PC-3 (cell line): ENCODE measurements at regions not wholly inside any gene's neighbourhood (a gene's known extent, or its start where the extent isn't known, plus 50 kb on each side); places are given as distances from the start of the nearest gene placed in this dataset.

ENCODE experiments used
- ATAC-seq: fragments of 200-7000 bp; cut with Tn5 transposase; 2 replicates; pipeline ENCODE4 v1.9.1; 2020; ENCODE audit warnings: mild to moderate bottlenecking, moderate library complexity
- BruUV-seq: library from RNA; stranded (reverse); fragments of 400-500 nt; replicated peaks from 2 replicates; lab custom pipeline; 2021; lab: Mats Ljungman, UMichigan
- CTCF ChIA-PET: fragments of 300-600 bp; sonication (Branson Sonifier 250); formaldehyde crosslinking; loops from one replicate; lab custom pipeline; 2022; ENCODE audit warnings: antibody characterized with exemption; lab: Charles Lee
- POLR2A ChIA-PET: fragments of 300-600 bp; sonication (Branson Sonifier 250); formaldehyde crosslinking; loops from one replicate; lab custom pipeline; 2022; ENCODE audit warnings: antibody characterized with exemption; ENCODE audit not compliant: unreplicated experiment; lab: Charles Lee
- DNase-seq: peaks from one replicate; pipeline ENCODE4 v3.0.0-alpha.2; 2015
- H2AFZ ChIP-seq: fragments of 300-600 bp; sonication (generic); 2 replicates; pipeline ENCODE4 v1.6.0; 2016; ENCODE audit warnings: antibody characterized with exemption, low read length
- H3F3A ChIP-seq: fragments of 300-600 bp; sonication (generic); one replicate; pipeline ENCODE4 v1.6.0; 2017; ENCODE audit warnings: antibody characterized with exemption, low read length, control low read depth, mild to moderate bottlenecking; ENCODE audit not compliant: unreplicated experiment
- H3K27ac ChIP-seq: fragments of 300-600 bp; sonication (generic); 2 replicates; pipeline ENCODE4 v1.5.1; 2016; ENCODE audit warnings: mild to moderate bottlenecking, low read length
- H3K27me3 ChIP-seq: fragments of 300-600 bp; sonication (generic); 2 replicates; pipeline ENCODE4 v1.6.1; 2016; ENCODE audit warnings: low read length, mixed read lengths
- H3K36me3 ChIP-seq: fragments of 300-600 bp; sonication (generic); 2 replicates; pipeline ENCODE4 v1.6.1; 2016; ENCODE audit warnings: low read depth, mixed run types, low read length, mixed read lengths
- H3K4me1 ChIP-seq: fragments of 300-600 bp; sonication (generic); 2 replicates; pipeline ENCODE4 v1.5.1; 2016; ENCODE audit warnings: low read length; ENCODE audit not compliant: insufficient read depth
- H3K4me2 ChIP-seq: fragments of 300-600 bp; sonication (generic); 2 replicates; pipeline ENCODE4 v1.6.0; 2016; ENCODE audit warnings: low read length
- H3K4me3 ChIP-seq: fragments of 300-600 bp; sonication (generic); 2 replicates; pipeline ENCODE4 v1.5.1; 2016; ENCODE audit warnings: mild to moderate bottlenecking, low read length, mixed read lengths
- H3K79me2 ChIP-seq: fragments of 300-600 bp; sonication (generic); 2 replicates; pipeline ENCODE4 v1.6.1; 2017; ENCODE audit warnings: low read length, mixed read lengths
- H3K9ac ChIP-seq: fragments of 300-600 bp; sonication (generic); 2 replicates; pipeline ENCODE4 v1.6.0; 2016; ENCODE audit warnings: mild to moderate bottlenecking, low read length
- H3K9me2 ChIP-seq: fragments of 300-600 bp; sonication (generic); replicated peaks from 2 replicates; pipeline ENCODE4 v1.6.1; 2016; ENCODE audit warnings: mixed run types, low read length, mixed read lengths
- H3K9me3 ChIP-seq: fragments of 300-600 bp; sonication (generic); 2 replicates; pipeline ENCODE4 v1.6.1; 2016; ENCODE audit warnings: low read length, mixed read lengths
- H4K20me1 ChIP-seq: fragments of 300-600 bp; sonication (generic); 2 replicates; pipeline ENCODE4 v1.6.1; 2016; ENCODE audit warnings: low read length, mixed read lengths
- CTCF ChIP-seq: fragments of 300-600 bp; sonication (generic); conservative IDR thresholded peaks from 2 replicates; pipeline ENCODE4 v1.5.1; 2017; ENCODE audit warnings: antibody characterized with exemption, low read depth, mild to moderate bottlenecking, low read length
- EZH2 ChIP-seq: fragments of 300-600 bp; sonication (generic); IDR thresholded peaks from one replicate; pipeline ENCODE4 v1.6.1; 2017; ENCODE audit warnings: antibody characterized with exemption, mild to moderate bottlenecking, low read length; ENCODE audit not compliant: unreplicated experiment
- EZH2phosphoT487 ChIP-seq: fragments of 300-600 bp; sonication (generic); IDR thresholded peaks from 2 replicates; pipeline ENCODE4 v1.6.1; 2018; ENCODE audit warnings: mild to moderate bottlenecking, antibody characterized with exemption, low read length, borderline replicate concordance
- intact Hi-C: fragments of 100-400 bp; cut with micrococcal nuclease; formaldehyde crosslinking; loops from 2 replicates; pipeline ENCODE4 v1.9.0; 2023

- CTCF ChIA-PET: no interaction called here
- Histone ChIP-seq H4K20me1 (no peaks in the 10 kb centered on the region), H3K79me2 (no peaks in the 10 kb centered on the region), H3K9me3 (no peaks in the 10 kb centered on the region), H3F3A (no peaks in the 10 kb centered on the region), H3K27me3 (no peaks in the 10 kb centered on the region), H3K4me2 (peak overlapping the region; percentile 18), H3K9ac (peak overlapping the region; percentile 13; the same call in 1 of the 2 replicates), H2AFZ (peak overlapping the region; percentile 60), H3K4me3 (no peak overlapping the region), H3K27ac (peak overlapping the region; percentile 67), H3K36me3 (no peaks in the 10 kb centered on the region), H3K4me1 (peaks cover 25% of the 10 kb centered on the region), H3K9me2 (no peaks in the 10 kb centered on the region)
- POLR2A ChIA-PET: no interaction called here
- BruUV-seq: no TSS peak
- ATAC-seq (no peak), DNase-seq (no peak)
- intact Hi-C loops: no loop called here
- no peak for TF ChIP-seq EZH2
- TF ChIP-seq CTCF: no peak
- no peak for TF ChIP-seq EZH2phosphoT487
Measured at GRCh38 chr1:182235604-182235951, 156.0 kb downstream of the GLUL start.

- Histone ChIP-seq H2AFZ (no peak overlapping the region), H3K9me3 (no peaks in the 10 kb centered on the region), H4K20me1 (no peaks in the 10 kb centered on the region), H3K4me3 (no peak overlapping the region), H3K79me2 (no peaks in the 10 kb centered on the region), H3F3A (no peaks in the 10 kb centered on the region), H3K4me1 (peaks cover 6% of the 10 kb centered on the region), H3K9ac (no peak overlapping the region), H3K36me3 (no peaks in the 10 kb centered on the region), H3K27ac (no peak overlapping the region), H3K27me3 (no peaks in the 10 kb centered on the region), H3K9me2 (no peaks in the 10 kb centered on the region), H3K4me2 (no peak overlapping the region)
- intact Hi-C loops: no loop called here
- ChIA-PET CTCF (no interaction called here), POLR2A (no interaction called here)
- no TSS peak for BruUV-seq
- ATAC-seq (no peak; the same call in 1 of the 2 replicates), DNase-seq (no peak)
- no peak for TF ChIP-seq EZH2phosphoT487
- TF ChIP-seq EZH2: no peak
Measured at GRCh38 chr1:182229921-182230491, 161.6 kb downstream of the GLUL start.

GRCh38 chr1:182229451-182229850 lies 162.1 kb downstream of the GLUL start:
- no peaks in the 10 kb centered on the region for H3K79me2 ChIP-seq
- H3K4me3 ChIP-seq: no peak overlapping the region
- CTCF ChIA-PET: no interaction called here
- no peaks in the 10 kb centered on the region for H3K9me2 ChIP-seq
- H2AFZ ChIP-seq: no peak overlapping the region
- BruUV-seq: no TSS peak
- H3K9ac ChIP-seq: no peak overlapping the region
- TF ChIP-seq EZH2 (no peak), CTCF (no peak), EZH2phosphoT487 (no peak)
- H3K27me3 ChIP-seq: no peaks in the 10 kb centered on the region
- ATAC-seq (no peak), DNase-seq (no peak)
- H3K36me3 ChIP-seq: no peaks in the 10 kb centered on the region
- H3K9me3 ChIP-seq: no peaks in the 10 kb centered on the region
- intact Hi-C loops: no loop called here
- H3K27ac ChIP-seq: no peak overlapping the region
- no peaks in the 10 kb centered on the region for H4K20me1 ChIP-seq
- no peaks in the 10 kb centered on the region for H3F3A ChIP-seq
- H3K4me2 ChIP-seq: no peak overlapping the region
- POLR2A ChIA-PET: no interaction called here
- peaks cover 6% of the 10 kb centered on the region for H3K4me1 ChIP-seq
